ENCODE measurements at regions not wholly inside any gene's neighbourhood (a gene's known extent, or its start where the extent isn't known, plus 50 kb on each side); places are given as distances from the start of the nearest gene placed in this dataset.

- Mint-ChIP-seq H3K4me3 (no peak overlapping the region), H3K27me3 (ENCODE audit: low read depth) (no peaks in the 10 kb centered on the region), H3K9me3 (no peaks in the 10 kb centered on the region), H3K4me1 (no peaks in the 10 kb centered on the region), H3K27ac (no peak overlapping the region), H3K36me3 (ENCODE audit: low read depth) (no peaks in the 10 kb centered on the region)
- no peak for TF ChIP-seq CTCF (IDR thresholded peaks at IDR 0.05; ENCODE audit: unreplicated experiment in 3 of 3)
These were observed 522.2 kb downstream of the SOX2 start for GRCh38 chr3:182233957-182234356.

- no peak for TF ChIP-seq CTCF (IDR thresholded peaks at IDR 0.05; ENCODE audit: unreplicated experiment in 3 of 3)
- H3K36me3 Mint-ChIP-seq (ENCODE audit: low read depth): no peaks in the 10 kb centered on the region
- H3K4me1 Mint-ChIP-seq: no peaks in the 10 kb centered on the region
- H3K4me3 Mint-ChIP-seq: no peak overlapping the region
- H3K27me3 Mint-ChIP-seq (ENCODE audit: low read depth): no peaks in the 10 kb centered on the region
- H3K9me3 Mint-ChIP-seq: no peaks in the 10 kb centered on the region
- no peak overlapping the region for H3K27ac Mint-ChIP-seq
These were observed 523.2 kb downstream of the SOX2 start for GRCh38 chr3:182234881-182235280.

GRCh38 chr3:182235504-182235903 lies 523.8 kb downstream of the SOX2 start:
- H3K36me3 Mint-ChIP-seq (ENCODE audit: low read depth): no peaks in the 10 kb centered on the region

GRCh38 chr3:182238126-182238525 lies 526.4 kb downstream of the SOX2 start:
- peak overlapping the region; percentile 42 to 72 (median 54) for H3K27ac Mint-ChIP-seq
- TF ChIP-seq CTCF (IDR thresholded peaks at IDR 0.05; ENCODE audit: unreplicated experiment in 3 of 3): no peak
- no peak overlapping the region for H3K4me3 Mint-ChIP-seq
- H3K4me1 Mint-ChIP-seq: no peaks in the 10 kb centered on the region
- H3K36me3 Mint-ChIP-seq (ENCODE audit: low read depth): no peaks in the 10 kb centered on the region
- no peaks in the 10 kb centered on the region for H3K27me3 Mint-ChIP-seq (ENCODE audit: low read depth)
- H3K9me3 Mint-ChIP-seq: no peaks in the 10 kb centered on the region

More at GRCh38 chr3:182235504-182235903, 523.8 kb downstream of the SOX2 start:
- Mint-ChIP-seq H3K4me3 (no peak overlapping the region), H3K27me3 (ENCODE audit: low read depth) (no peaks in the 10 kb centered on the region), H3K9me3 (no peaks in the 10 kb centered on the region), H3K27ac (no peak overlapping the region), H3K4me1 (no peaks in the 10 kb centered on the region)
- TF ChIP-seq CTCF (IDR thresholded peaks at IDR 0.05; ENCODE audit: unreplicated experiment in 3 of 3): no peak

GRCh38 chr3:182239316-182239715 lies 527.6 kb downstream of the SOX2 start:
- no peaks in the 10 kb centered on the region for H3K27me3 Mint-ChIP-seq (ENCODE audit: low read depth)
- TF ChIP-seq CTCF (IDR thresholded peaks at IDR 0.05; ENCODE audit: unreplicated experiment in 3 of 3): no peak
- no peak overlapping the region for H3K27ac Mint-ChIP-seq
- no peaks in the 10 kb centered on the region for H3K9me3 Mint-ChIP-seq
- no peaks in the 10 kb centered on the region for H3K4me1 Mint-ChIP-seq
- no peak overlapping the region for H3K4me3 Mint-ChIP-seq
- no peaks in the 10 kb centered on the region for H3K36me3 Mint-ChIP-seq (ENCODE audit: low read depth)

GRCh38 chr3:182240474-182240873 lies 528.7 kb downstream of the SOX2 start:
- Mint-ChIP-seq H3K4me1 (no peaks in the 10 kb centered on the region), H3K9me3 (no peaks in the 10 kb centered on the region), H3K27ac (peak overlapping the region in 2 of 3 experiments; percentile 11 to 25), H3K4me3 (no peak overlapping the region), H3K36me3 (ENCODE audit: low read depth) (no peaks in the 10 kb centered on the region), H3K27me3 (ENCODE audit: low read depth) (no peaks in the 10 kb centered on the region)
- no peak for TF ChIP-seq CTCF (IDR thresholded peaks at IDR 0.05; ENCODE audit: unreplicated experiment in 3 of 3)
